CD4-positive, alpha-beta T cell (primary cell): ENCODE measurements at regions not wholly inside any gene's neighbourhood (a gene's known extent, or its start where the extent isn't known, plus 50 kb on each side); places are given as distances from the start of the nearest gene placed in this dataset.

Source experiments
- ATAC-seq: fragments of 200-7000 bp; cut with Tn5 transposase; one replicate; pipeline ENCODE4 v1.10.0; 2022; ENCODE audit warnings: mild to moderate bottlenecking; ENCODE audit not compliant: poor library complexity
- CTCF ChIA-PET: fragments of 350-600 bp; sonication (Branson Sonifier 250); formaldehyde crosslinking; loops from one replicate; lab custom pipeline; 2021; ENCODE audit warnings: antibody characterized with exemption, inconsistent platforms; lab: Charles Lee
- POLR2A ChIA-PET: fragments of 350-600 bp; sonication (Branson Sonifier 250); formaldehyde crosslinking; loops from one replicate; lab custom pipeline; 2021; ENCODE audit warnings: antibody characterized with exemption, inconsistent platforms; lab: Charles Lee
- DNase-seq, 14 experiments: peaks; one replicate each; pipeline ENCODE4 v3.0.0-alpha.2; 2013 to 2020; ENCODE audit warnings: mixed read lengths in 2 of 14
- H3K27ac ChIP-seq, 2 donors: one replicate each; pipeline versions ENCODE4 v1.5.1 to v1.7.0; 2013; ENCODE audit warnings: low read length in 2 of 2, low read depth in 1 of 2, mild to moderate bottlenecking in 1 of 2
- H3K27me3 ChIP-seq, 2 experiments: 1 replicate in 1 of 2; 2 replicates in 1 of 2; pipeline versions ENCODE4 v1.6.1 to v1.7.0; 2013; ENCODE audit warnings: low read length in 2 of 2, control low read depth in 1 of 2, mild to moderate bottlenecking in 1 of 2, moderate library complexity in 1 of 2; ENCODE audit not compliant: insufficient read depth in 2 of 2, control insufficient read depth in 1 of 2
- H3K36me3 ChIP-seq: one replicate; pipeline ENCODE4 v1.6.1; 2013; ENCODE audit warnings: low read length, control low read depth; ENCODE audit not compliant: insufficient read depth
- H3K4me1 ChIP-seq: one replicate; pipeline ENCODE4 v1.6.1; 2013; ENCODE audit warnings: low read length, control low read depth; ENCODE audit not compliant: insufficient read depth
- H3K4me3 ChIP-seq: one replicate; pipeline ENCODE4 v1.5.1; 2013; ENCODE audit warnings: mild to moderate bottlenecking, low read length, moderate library complexity
- H3K9me3 ChIP-seq, 2 experiments: 1 replicate in 1 of 2; 2 replicates in 1 of 2; pipeline versions ENCODE4 v1.6.1 to v1.7.0; 2013; ENCODE audit warnings: low read length in 2 of 2, mild to moderate bottlenecking in 2 of 2, control low read depth in 1 of 2, moderate library complexity in 1 of 2; ENCODE audit not compliant: control insufficient read depth in 1 of 2, insufficient read depth in 1 of 2
- H3K27ac Mint-ChIP-seq: one replicate; pipeline ENCODE4 v1.8.0; 2020; ENCODE audit warnings: mixed read lengths
- H3K27me3 Mint-ChIP-seq: one replicate; pipeline ENCODE4 v1.8.0; 2021; ENCODE audit warnings: mixed read lengths
- H3K36me3 Mint-ChIP-seq: one replicate; pipeline ENCODE4 v1.8.0; 2021; ENCODE audit warnings: low read depth, mixed read lengths
- H3K4me1 Mint-ChIP-seq: one replicate; pipeline ENCODE4 v1.8.0; 2021; ENCODE audit warnings: low read depth, mixed read lengths
- H3K4me3 Mint-ChIP-seq: one replicate; pipeline ENCODE4 v1.8.0; 2020; ENCODE audit warnings: mild to moderate bottlenecking, mixed read lengths
- H3K9me3 Mint-ChIP-seq: one replicate; pipeline ENCODE4 v1.8.0; 2020; ENCODE audit warnings: mixed read lengths
- intact Hi-C, 2 experiments: fragments of 100-400 bp; cut with DNase I in 1 of 2; cut with micrococcal nuclease in 1 of 2; formaldehyde crosslinking; loops; one replicate each; pipeline versions ENCODE4 v1.15.1 to v1.9.0; 2023 to 2025; cut with DNase I, micrococcal nuclease
- TF ChIP-seq, protein P1 (sequence below): fragments of 200-600 bp; IDR thresholded peaks from one replicate; pipeline ENCODE4 v1.8.0; 2022; ENCODE audit warnings: antibody characterized with exemption, mild to moderate bottlenecking

DNA sequence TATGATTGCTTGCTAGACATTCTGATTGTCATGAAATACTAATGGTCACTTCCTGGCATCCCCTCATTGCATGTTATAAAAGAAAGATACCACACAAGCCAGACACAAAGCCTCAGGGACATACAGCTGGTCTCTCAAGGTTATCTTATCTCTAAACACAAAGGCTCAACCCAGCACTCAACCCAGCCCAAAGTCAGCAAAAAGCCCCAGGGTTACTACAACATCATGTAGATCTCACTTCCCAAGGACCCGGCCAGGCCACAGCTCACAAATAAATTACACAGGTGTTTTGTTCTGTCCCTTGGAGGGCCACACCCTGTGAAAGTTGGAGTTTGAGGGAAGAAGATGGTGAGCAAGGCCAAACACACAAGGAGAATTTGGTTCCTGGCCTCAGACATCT is 109.7 kb upstream of the BARHL2 start:
- intact Hi-C loops = no loop called here
- Mint-ChIP-seq H3K4me1 (no peaks in the 10 kb centered on the region), H3K27ac (no peak overlapping the region), H3K27me3 (peaks cover 86% of the 10 kb centered on the region), H3K36me3 (no peaks in the 10 kb centered on the region), H3K9me3 (no peaks in the 10 kb centered on the region), H3K4me3 (no peak overlapping the region)
- no peak overlapping the region for H3K4me3 ChIP-seq
- H3K36me3 ChIP-seq = no peaks in the 10 kb centered on the region
- TF ChIP-seq, protein P1, sequence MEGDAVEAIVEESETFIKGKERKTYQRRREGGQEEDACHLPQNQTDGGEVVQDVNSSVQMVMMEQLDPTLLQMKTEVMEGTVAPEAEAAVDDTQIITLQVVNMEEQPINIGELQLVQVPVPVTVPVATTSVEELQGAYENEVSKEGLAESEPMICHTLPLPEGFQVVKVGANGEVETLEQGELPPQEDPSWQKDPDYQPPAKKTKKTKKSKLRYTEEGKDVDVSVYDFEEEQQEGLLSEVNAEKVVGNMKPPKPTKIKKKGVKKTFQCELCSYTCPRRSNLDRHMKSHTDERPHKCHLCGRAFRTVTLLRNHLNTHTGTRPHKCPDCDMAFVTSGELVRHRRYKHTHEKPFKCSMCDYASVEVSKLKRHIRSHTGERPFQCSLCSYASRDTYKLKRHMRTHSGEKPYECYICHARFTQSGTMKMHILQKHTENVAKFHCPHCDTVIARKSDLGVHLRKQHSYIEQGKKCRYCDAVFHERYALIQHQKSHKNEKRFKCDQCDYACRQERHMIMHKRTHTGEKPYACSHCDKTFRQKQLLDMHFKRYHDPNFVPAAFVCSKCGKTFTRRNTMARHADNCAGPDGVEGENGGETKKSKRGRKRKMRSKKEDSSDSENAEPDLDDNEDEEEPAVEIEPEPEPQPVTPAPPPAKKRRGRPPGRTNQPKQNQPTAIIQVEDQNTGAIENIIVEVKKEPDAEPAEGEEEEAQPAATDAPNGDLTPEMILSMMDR = no peak
- no peaks in the 10 kb centered on the region for H3K4me1 ChIP-seq
- peaks cover 0 to under 1% of the 10 kb centered on the region in 2 experiments for H3K9me3 ChIP-seq
- H3K27me3 ChIP-seq = peaks cover 23 to 37% of the 10 kb centered on the region in 2 experiments
- CTCF ChIA-PET = no interaction called here
- no peak overlapping the region for H3K27ac ChIP-seq
- DNase-seq (no peak), ATAC-seq (no peak)
- POLR2A ChIA-PET = no interaction called here

DNA sequence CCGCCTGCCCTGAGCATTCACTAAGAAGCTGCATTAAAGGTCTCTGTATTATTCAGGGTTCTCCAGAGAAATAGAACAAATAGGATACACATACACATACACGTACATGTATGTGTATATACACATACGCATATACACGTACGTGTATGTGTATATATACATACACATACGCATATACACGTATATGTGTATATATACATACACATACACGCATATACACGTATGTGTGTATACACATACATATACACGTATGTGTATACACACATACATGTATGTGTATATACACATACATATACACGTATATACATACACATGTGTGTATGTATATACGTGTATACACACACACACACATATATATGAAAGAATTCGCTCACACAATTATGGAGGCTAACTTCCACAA is 108.9 kb upstream of the BARHL2 start:
- CTCF ChIA-PET = no interaction called here

DNA sequence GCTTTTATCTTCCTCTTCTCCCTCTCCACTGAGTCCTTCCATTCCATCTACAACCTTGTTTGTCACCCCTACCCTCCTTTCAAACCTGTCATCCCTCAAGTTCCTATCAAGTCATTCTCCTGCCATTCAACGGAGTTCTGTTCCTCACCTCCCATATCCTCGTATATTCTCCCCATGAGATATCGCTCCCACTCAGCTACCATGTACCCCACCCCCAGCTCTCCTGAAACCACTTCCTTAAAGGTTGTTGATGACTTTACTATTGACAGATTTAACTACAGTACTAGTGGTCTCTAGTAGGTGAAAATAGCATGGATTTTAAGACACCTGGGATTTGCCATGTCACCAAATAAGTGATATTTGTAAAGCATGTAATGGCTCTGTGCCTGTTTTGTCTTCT is 107.4 kb upstream of the BARHL2 start:
- Histone ChIP-seq H3K36me3 (no peaks in the 10 kb centered on the region), H3K4me1 (no peaks in the 10 kb centered on the region), H3K27ac (no peak overlapping the region), H3K9me3 (no peaks in the 10 kb centered on the region), H3K4me3 (no peak overlapping the region), H3K27me3 (peaks cover 13 to 29% of the 10 kb centered on the region in 2 experiments)
- ATAC-seq (no peak), DNase-seq (no peak)
- H3K9me3 Mint-ChIP-seq = no peaks in the 10 kb centered on the region
- no peaks in the 10 kb centered on the region for H3K4me1 Mint-ChIP-seq
- intact Hi-C loops = no loop called here
- TF ChIP-seq, protein P1 = no peak
- ChIA-PET POLR2A (no interaction called here), CTCF (no interaction called here)
- H3K27ac Mint-ChIP-seq = no peak overlapping the region
- H3K36me3 Mint-ChIP-seq = no peaks in the 10 kb centered on the region
- H3K27me3 Mint-ChIP-seq = peaks cover 76% of the 10 kb centered on the region
- no peak overlapping the region for H3K4me3 Mint-ChIP-seq

More for the DNA sequence above, 108.9 kb upstream of the BARHL2 start:
- DNase-seq = no peak
- no peaks in the 10 kb centered on the region for H3K9me3 Mint-ChIP-seq
- H3K4me3 Mint-ChIP-seq = no peak overlapping the region
- H3K4me1 Mint-ChIP-seq = no peaks in the 10 kb centered on the region
- intact Hi-C loops = no loop called here
- H3K4me3 ChIP-seq = no peak overlapping the region
- H3K36me3 ChIP-seq = no peaks in the 10 kb centered on the region
- H3K27me3 ChIP-seq = peaks cover 17 to 36% of the 10 kb centered on the region in 2 experiments
- H3K27ac ChIP-seq = no peak overlapping the region
- no peaks in the 10 kb centered on the region for H3K4me1 ChIP-seq
- no peak overlapping the region for H3K27ac Mint-ChIP-seq
- TF ChIP-seq, protein P1 = no peak
- H3K9me3 ChIP-seq = no peaks in the 10 kb centered on the region
- no peak for ATAC-seq
- H3K27me3 Mint-ChIP-seq = peaks cover 84% of the 10 kb centered on the region
- POLR2A ChIA-PET = no interaction called here
- no peaks in the 10 kb centered on the region for H3K36me3 Mint-ChIP-seq
